ENCODE measurements at regions not wholly inside any gene's neighbourhood (a gene's known extent, or its start where the extent isn't known, plus 50 kb on each side); places are given as distances from the start of the nearest gene placed in this dataset.
A peak's percentile ranks its signal among the peaks of the same experiment; 100 is the strongest.

DNA sequence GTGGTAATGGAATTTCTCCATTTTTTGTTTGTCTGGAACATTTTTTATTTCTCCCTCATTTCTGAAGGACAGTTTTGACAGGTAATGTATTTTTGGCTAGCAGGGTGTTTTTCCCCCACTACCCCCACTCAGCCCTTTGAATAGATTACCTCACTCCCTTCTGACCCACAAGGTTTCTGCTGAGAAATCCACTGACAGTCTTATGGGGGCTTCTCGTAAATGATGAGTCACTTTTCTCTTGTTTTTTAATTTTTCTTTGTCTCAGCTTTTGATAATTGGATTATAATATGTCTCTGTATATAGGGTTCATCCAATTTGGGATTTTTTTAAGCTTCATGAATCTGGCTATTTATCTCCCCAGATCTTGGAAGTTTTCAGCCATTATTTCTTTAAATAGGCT lies 74.7 kb upstream of the CCDC71L start:
- TF ChIP-seq, protein P1, sequence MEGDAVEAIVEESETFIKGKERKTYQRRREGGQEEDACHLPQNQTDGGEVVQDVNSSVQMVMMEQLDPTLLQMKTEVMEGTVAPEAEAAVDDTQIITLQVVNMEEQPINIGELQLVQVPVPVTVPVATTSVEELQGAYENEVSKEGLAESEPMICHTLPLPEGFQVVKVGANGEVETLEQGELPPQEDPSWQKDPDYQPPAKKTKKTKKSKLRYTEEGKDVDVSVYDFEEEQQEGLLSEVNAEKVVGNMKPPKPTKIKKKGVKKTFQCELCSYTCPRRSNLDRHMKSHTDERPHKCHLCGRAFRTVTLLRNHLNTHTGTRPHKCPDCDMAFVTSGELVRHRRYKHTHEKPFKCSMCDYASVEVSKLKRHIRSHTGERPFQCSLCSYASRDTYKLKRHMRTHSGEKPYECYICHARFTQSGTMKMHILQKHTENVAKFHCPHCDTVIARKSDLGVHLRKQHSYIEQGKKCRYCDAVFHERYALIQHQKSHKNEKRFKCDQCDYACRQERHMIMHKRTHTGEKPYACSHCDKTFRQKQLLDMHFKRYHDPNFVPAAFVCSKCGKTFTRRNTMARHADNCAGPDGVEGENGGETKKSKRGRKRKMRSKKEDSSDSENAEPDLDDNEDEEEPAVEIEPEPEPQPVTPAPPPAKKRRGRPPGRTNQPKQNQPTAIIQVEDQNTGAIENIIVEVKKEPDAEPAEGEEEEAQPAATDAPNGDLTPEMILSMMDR (IDR thresholded peaks at IDR 0.05; ENCODE audit: unreplicated experiment): no peak
- no peak overlapping the region for H3K27ac Mint-ChIP-seq
- H3K27me3 Mint-ChIP-seq: no peaks in the 10 kb centered on the region
- H3K4me1 Mint-ChIP-seq (ENCODE audit: low read depth): peaks cover 11% of the 10 kb centered on the region
- peaks cover 17% of the 10 kb centered on the region for H3K9me3 Mint-ChIP-seq (ENCODE audit: low read depth)
- no peak overlapping the region for H3K4me3 Mint-ChIP-seq (ENCODE audit: low read depth)
- peaks cover 5% of the 10 kb centered on the region for H3K36me3 Mint-ChIP-seq (ENCODE audit: insufficient read depth)
- DNase-seq (ENCODE audit: low spot score, unreplicated experiment): no peak

DNA sequence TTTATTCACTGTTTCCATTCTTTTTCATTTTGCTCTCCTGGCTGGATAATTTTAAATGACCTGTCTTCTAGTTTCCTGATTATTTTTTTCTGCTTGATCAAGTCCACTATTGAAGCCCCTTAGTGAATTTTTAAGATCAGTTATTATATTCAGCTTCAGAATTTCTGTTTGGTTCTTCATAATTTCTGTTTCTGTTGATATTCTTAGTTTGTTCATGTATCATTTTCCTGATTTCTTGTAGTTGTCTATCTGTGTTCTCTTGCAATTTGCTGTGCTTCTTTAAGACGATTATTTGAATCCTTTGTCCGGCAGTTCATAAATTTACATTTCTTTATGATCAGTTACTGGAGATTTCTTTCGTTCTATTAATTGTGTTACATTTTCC lies 75.2 kb upstream of the CCDC71L start:
- peak overlapping the region; percentile 71 for H3K27ac Mint-ChIP-seq
- H3K4me3 Mint-ChIP-seq (ENCODE audit: low read depth): peak overlapping the region; percentile 2
- no peaks in the 10 kb centered on the region for H3K27me3 Mint-ChIP-seq
- H3K36me3 Mint-ChIP-seq (ENCODE audit: insufficient read depth): peaks cover 5% of the 10 kb centered on the region
- TF ChIP-seq, protein P1 (IDR thresholded peaks at IDR 0.05; ENCODE audit: unreplicated experiment): no peak
- peaks cover 11% of the 10 kb centered on the region for H3K4me1 Mint-ChIP-seq (ENCODE audit: low read depth)
- DNase-seq (ENCODE audit: low spot score, unreplicated experiment): no peak
- H3K9me3 Mint-ChIP-seq (ENCODE audit: low read depth): peaks cover 17% of the 10 kb centered on the region

DNA sequence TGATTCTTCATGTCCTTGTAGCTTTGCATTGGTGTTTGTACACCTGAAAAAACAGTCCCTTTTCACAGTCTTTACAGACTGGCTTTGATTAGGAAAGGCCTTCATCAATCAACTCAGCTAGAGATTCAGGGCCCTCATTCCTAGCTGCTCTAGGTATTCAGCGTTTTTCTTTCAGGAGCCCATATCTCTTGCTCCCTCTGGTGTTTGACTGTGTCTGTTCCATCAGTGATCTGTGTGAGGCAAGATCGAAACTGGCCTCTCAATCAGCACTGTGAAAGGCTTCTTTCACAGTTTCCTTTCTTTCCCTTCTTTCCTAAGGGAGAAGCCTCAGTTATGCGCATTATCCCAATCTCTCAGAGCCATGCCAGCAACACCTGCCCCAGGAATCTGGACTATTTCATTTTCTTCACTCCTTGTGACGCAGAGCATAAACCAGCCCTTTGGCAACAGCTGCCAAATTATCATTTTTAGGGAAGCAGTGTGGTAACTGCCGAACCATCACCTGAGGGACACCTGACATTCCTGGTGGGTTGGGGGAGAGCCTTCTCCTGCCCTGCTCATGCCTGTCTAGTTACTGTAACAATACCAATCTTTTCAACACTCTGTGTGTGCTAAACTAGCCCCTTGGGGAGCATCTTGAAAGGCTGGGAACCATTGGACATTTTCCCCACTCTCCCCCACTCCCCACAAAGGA lies 75.7 kb upstream of the CCDC71L start:
- peak overlapping the region; percentile 78 for H3K27ac Mint-ChIP-seq
- H3K9me3 Mint-ChIP-seq (ENCODE audit: low read depth): peaks cover 17% of the 10 kb centered on the region
- DNase-seq (ENCODE audit: low spot score, unreplicated experiment): peak; percentile 15
- no peaks in the 10 kb centered on the region for H3K27me3 Mint-ChIP-seq
- peaks cover 11% of the 10 kb centered on the region for H3K4me1 Mint-ChIP-seq (ENCODE audit: low read depth)
- H3K36me3 Mint-ChIP-seq (ENCODE audit: insufficient read depth): peaks cover 5% of the 10 kb centered on the region
- peak overlapping the region; percentile 2 for H3K4me3 Mint-ChIP-seq (ENCODE audit: low read depth)
- TF ChIP-seq, protein P1 (IDR thresholded peaks at IDR 0.05; ENCODE audit: unreplicated experiment): peak; percentile 61

DNA sequence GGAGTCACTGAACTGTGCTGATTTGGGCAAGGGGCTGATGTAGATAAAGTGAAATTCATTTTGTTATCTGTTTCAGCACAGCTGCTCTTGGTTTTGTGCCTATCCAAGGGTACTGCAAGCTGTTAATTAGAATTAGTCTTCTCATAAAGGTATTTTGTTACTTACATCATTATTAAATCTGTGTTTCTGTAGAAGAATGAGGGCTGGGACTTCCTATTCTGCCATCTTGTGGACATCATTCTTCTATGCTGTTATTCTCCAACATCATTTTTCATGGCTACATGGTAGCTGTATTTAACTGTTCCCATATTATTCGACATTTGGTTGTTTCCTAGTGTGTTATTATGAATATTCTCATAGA lies 76.2 kb upstream of the CCDC71L start:
- peak overlapping the region; percentile 78 for H3K27ac Mint-ChIP-seq
- H3K4me1 Mint-ChIP-seq (ENCODE audit: low read depth): peaks cover 11% of the 10 kb centered on the region

DNA sequence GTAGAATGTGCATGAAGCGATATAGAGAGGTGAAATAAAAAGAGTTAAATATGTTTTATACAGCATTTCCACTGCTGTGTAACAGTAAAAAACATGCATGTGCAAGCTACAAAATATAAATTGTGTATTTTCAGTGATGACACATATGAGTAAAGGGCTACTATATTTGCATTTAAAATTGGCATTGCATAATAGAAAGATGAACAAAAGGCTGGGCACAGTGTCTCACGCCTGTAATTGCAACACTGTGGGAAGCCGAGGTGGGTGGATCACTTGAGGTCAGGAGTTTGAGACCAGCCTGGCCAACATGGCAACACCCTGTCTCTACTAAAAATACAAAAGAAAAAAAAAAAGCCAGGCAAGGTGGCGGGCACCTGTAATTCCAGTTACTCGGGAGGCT lies 79.8 kb upstream of the CCDC71L start:
- Mint-ChIP-seq H3K4me1 (ENCODE audit: low read depth) (peaks cover 11% of the 10 kb centered on the region), H3K27ac (no peak overlapping the region), H3K9me3 (ENCODE audit: low read depth) (peaks cover 6% of the 10 kb centered on the region), H3K36me3 (ENCODE audit: insufficient read depth) (peaks cover 5% of the 10 kb centered on the region), H3K4me3 (ENCODE audit: low read depth) (no peak overlapping the region), H3K27me3 (no peaks in the 10 kb centered on the region)
- TF ChIP-seq, protein P1 (IDR thresholded peaks at IDR 0.05; ENCODE audit: unreplicated experiment): no peak
- DNase-seq (ENCODE audit: low spot score, unreplicated experiment): no peak

More for the DNA sequence above, 76.2 kb upstream of the CCDC71L start:
- DNase-seq (ENCODE audit: low spot score, unreplicated experiment): no peak
- Mint-ChIP-seq H3K9me3 (ENCODE audit: low read depth) (peaks cover 17% of the 10 kb centered on the region), H3K4me3 (ENCODE audit: low read depth) (no peak overlapping the region), H3K27me3 (no peaks in the 10 kb centered on the region), H3K36me3 (ENCODE audit: insufficient read depth) (peaks cover 5% of the 10 kb centered on the region)
- TF ChIP-seq, protein P1 (IDR thresholded peaks at IDR 0.05; ENCODE audit: unreplicated experiment): peak; percentile 25
